ENCODE measurements at regions not wholly inside any gene's neighbourhood (a gene's known extent, or its start where the extent isn't known, plus 50 kb on each side); places are given as distances from the start of the nearest gene placed in this dataset.

DNA sequence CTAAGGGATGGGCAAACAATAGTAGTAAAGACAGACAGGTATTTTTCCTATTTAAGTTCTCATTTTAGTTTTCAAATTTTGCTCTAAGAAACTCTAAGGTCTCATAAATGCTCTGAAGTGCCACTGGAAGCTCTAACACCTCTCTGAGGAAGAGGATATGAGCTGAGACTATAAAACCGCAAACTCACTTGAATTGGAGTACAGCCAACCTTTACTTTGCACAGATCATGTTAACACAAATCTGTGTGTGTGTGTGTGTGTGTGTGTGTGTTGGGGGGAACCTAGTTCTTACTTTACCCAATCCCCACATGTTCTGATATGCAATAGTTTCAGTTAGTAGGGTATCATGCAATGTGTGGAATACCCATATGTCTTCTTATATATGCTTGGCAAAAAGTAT is 446.8 kb downstream of the CHL1 start:
- 67 to 80% methylated on average over 1 of the region's 1 CpG for WGBS, 2 experiments (ENCODE audit: insufficient coverage in 1 of 2, insufficient read length in 1 of 2)
- Histone ChIP-seq H3K4me1 (ENCODE audit: control insufficient read depth, insufficient read depth, low read length) (no peaks in the 10 kb centered on the region), H3K27me3 (ENCODE audit: control insufficient read depth, insufficient read depth, low read length, poor library complexity, severe bottlenecking) (no peaks in the 10 kb centered on the region), H3K9me3 (ENCODE audit: control insufficient read depth, low read length) (peaks cover 80% of the 10 kb centered on the region), H3K4me3 (ENCODE audit: low read length) (no peak overlapping the region), H3K9ac (ENCODE audit: extremely low read depth, low read length, poor library complexity, severe bottlenecking) (no peak overlapping the region), H3K27ac (ENCODE audit: low read depth, low read length) (no peak overlapping the region), H3K36me3 (ENCODE audit: control insufficient read depth, insufficient read depth, low read length) (no peaks in the 10 kb centered on the region)
- H3K36me3 Mint-ChIP-seq (ENCODE audit: low read depth) = no peaks in the 10 kb centered on the region
- H3K4me1 Mint-ChIP-seq = peaks cover 7% of the 10 kb centered on the region
- no peak overlapping the region for H3K27ac Mint-ChIP-seq
- H3K9me3 Mint-ChIP-seq = no peaks in the 10 kb centered on the region
- peaks cover 49% of the 10 kb centered on the region for H3K27me3 Mint-ChIP-seq (ENCODE audit: insufficient read depth)
- TF ChIP-seq, protein P1, sequence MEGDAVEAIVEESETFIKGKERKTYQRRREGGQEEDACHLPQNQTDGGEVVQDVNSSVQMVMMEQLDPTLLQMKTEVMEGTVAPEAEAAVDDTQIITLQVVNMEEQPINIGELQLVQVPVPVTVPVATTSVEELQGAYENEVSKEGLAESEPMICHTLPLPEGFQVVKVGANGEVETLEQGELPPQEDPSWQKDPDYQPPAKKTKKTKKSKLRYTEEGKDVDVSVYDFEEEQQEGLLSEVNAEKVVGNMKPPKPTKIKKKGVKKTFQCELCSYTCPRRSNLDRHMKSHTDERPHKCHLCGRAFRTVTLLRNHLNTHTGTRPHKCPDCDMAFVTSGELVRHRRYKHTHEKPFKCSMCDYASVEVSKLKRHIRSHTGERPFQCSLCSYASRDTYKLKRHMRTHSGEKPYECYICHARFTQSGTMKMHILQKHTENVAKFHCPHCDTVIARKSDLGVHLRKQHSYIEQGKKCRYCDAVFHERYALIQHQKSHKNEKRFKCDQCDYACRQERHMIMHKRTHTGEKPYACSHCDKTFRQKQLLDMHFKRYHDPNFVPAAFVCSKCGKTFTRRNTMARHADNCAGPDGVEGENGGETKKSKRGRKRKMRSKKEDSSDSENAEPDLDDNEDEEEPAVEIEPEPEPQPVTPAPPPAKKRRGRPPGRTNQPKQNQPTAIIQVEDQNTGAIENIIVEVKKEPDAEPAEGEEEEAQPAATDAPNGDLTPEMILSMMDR (conservative IDR thresholded peaks at IDR 0.05) = no peak
- no peak overlapping the region for H3K4me3 Mint-ChIP-seq
- no peak for DNase-seq

DNA sequence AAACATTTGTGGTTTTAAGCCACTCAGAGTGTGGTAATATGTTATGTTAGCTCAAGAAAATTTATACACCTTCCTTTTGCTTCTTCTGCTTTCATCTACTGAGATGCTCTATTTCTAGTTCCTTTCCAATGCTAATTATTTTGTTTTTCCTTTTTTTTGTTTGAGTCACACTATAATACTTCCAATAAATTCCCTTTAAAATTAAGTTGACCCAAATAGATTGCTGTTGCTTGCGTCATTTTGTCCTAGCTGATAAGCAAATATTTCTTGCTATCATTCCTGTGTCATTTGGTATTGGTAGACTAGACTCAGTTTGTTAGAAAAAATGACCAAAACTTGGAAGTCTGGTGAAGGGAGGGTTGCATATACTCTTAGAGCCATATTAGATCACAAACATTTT is 437.0 kb upstream of the CNTN6 start:
- no peaks in the 10 kb centered on the region for H3K4me1 Mint-ChIP-seq
- Histone ChIP-seq H3K27me3 (ENCODE audit: control insufficient read depth, insufficient read depth, low read length, poor library complexity, severe bottlenecking) (no peaks in the 10 kb centered on the region), H3K9me3 (ENCODE audit: control insufficient read depth, low read length) (peaks cover 53% of the 10 kb centered on the region), H3K4me3 (ENCODE audit: low read length) (no peak overlapping the region), H3K36me3 (ENCODE audit: control insufficient read depth, insufficient read depth, low read length) (no peaks in the 10 kb centered on the region), H3K4me1 (ENCODE audit: control insufficient read depth, insufficient read depth, low read length) (no peaks in the 10 kb centered on the region), H3K9ac (ENCODE audit: extremely low read depth, low read length, poor library complexity, severe bottlenecking) (no peak overlapping the region), H3K27ac (ENCODE audit: low read depth, low read length) (no peak overlapping the region)
- TF ChIP-seq, protein P1 (conservative IDR thresholded peaks at IDR 0.05) = no peak
- H3K9me3 Mint-ChIP-seq = no peaks in the 10 kb centered on the region
- no peak overlapping the region for H3K4me3 Mint-ChIP-seq
- peaks cover 13% of the 10 kb centered on the region for H3K27me3 Mint-ChIP-seq (ENCODE audit: insufficient read depth)
- no peak overlapping the region for H3K27ac Mint-ChIP-seq
- H3K36me3 Mint-ChIP-seq (ENCODE audit: low read depth) = no peaks in the 10 kb centered on the region
- DNase-seq = no peak
- 83 to 88% methylated on average over 1 of the region's 1 CpG for WGBS, 2 experiments (ENCODE audit: insufficient coverage in 1 of 2, insufficient read length in 1 of 2)

DNA sequence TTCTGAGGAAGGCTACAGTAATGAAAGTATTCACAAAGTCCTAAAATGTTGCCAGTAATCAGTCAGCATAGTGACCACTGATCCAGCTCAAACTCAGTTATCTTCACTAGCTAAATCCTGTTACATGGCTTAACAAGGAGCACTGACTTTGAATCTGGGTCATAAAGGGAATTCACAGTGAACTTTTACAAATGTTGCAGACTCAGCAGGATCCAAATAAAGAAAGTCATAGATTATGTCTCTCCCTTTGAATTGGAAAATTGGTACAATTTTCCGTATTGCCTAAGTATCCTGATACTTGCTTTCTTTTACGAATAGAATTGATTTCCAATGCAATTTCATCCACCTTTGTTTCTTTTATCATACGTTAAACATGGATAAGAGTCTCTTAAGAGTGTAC is 431.5 kb upstream of the CNTN6 start:
- Histone ChIP-seq H3K27ac (ENCODE audit: low read depth, low read length) (no peak overlapping the region), H3K9me3 (ENCODE audit: control insufficient read depth, low read length) (peaks cover 60% of the 10 kb centered on the region), H3K4me1 (ENCODE audit: control insufficient read depth, insufficient read depth, low read length) (no peaks in the 10 kb centered on the region), H3K9ac (ENCODE audit: extremely low read depth, low read length, poor library complexity, severe bottlenecking) (no peak overlapping the region), H3K4me3 (ENCODE audit: low read length) (peak overlapping the region; percentile 12), H3K27me3 (ENCODE audit: control insufficient read depth, insufficient read depth, low read length, poor library complexity, severe bottlenecking) (no peaks in the 10 kb centered on the region), H3K36me3 (ENCODE audit: control insufficient read depth, insufficient read depth, low read length) (no peaks in the 10 kb centered on the region)
- peaks cover 21% of the 10 kb centered on the region for H3K4me1 Mint-ChIP-seq
- H3K36me3 Mint-ChIP-seq (ENCODE audit: low read depth) = no peaks in the 10 kb centered on the region
- DNase-seq = no peak
- TF ChIP-seq, protein P1 (conservative IDR thresholded peaks at IDR 0.05) = no peak
- WGBS, 2 experiments (ENCODE audit: insufficient coverage in 1 of 2, insufficient read length in 1 of 2) = 74% methylated on average over 2 to 3 of the region's 3 CpGs
- no peak overlapping the region for H3K27ac Mint-ChIP-seq
- no peak overlapping the region for H3K4me3 Mint-ChIP-seq
- H3K9me3 Mint-ChIP-seq = no peaks in the 10 kb centered on the region
- peaks cover 3% of the 10 kb centered on the region for H3K27me3 Mint-ChIP-seq (ENCODE audit: insufficient read depth)
